ENCODE measurements at regions not wholly inside any gene's neighbourhood (a gene's known extent, or its start where the extent isn't known, plus 50 kb on each side); places are given as distances from the start of the nearest gene placed in this dataset.

GRCh38 chr4:104262678-104263077 lies 232.0 kb downstream of the CXXC4 start:
- no peak overlapping the region for H3K27ac ChIP-seq (ENCODE audit: low read depth in 1 of 2, low read length in 2 of 2)
- CTCF ChIA-PET, result no interaction called here

GRCh38 chr4:104248726-104249125 lies 246.0 kb downstream of the CXXC4 start:
- no peak for TF ChIP-seq CTCF (IDR thresholded peaks at IDR 0.05)
- CTCF ChIA-PET, result no interaction called here

More at GRCh38 chr4:104262678-104263077, 232.0 kb downstream of the CXXC4 start:
- Histone ChIP-seq H3K4me1 (ENCODE audit: insufficient read depth, low read length) (no peaks in the 10 kb centered on the region), H3K4me3 (ENCODE audit: low read length) (no peak overlapping the region), H3K36me3 (ENCODE audit: insufficient read depth, low read length) (no peaks in the 10 kb centered on the region), H3K27me3 (ENCODE audit: control insufficient read depth in 1 of 2, insufficient read depth in 2 of 2, low read length in 2 of 2) (no peaks in the 10 kb centered on the region), H3K9me3 (ENCODE audit: control insufficient read depth in 1 of 2, insufficient read depth in 1 of 2, low read length in 2 of 2) (no peaks in the 10 kb centered on the region)
- no peak for ATAC-seq (ENCODE audit: poor library complexity)
- no peaks in the 10 kb centered on the region for H3K4me1 Mint-ChIP-seq (ENCODE audit: low read depth)
- H3K4me3 Mint-ChIP-seq, result no peak overlapping the region
- intact Hi-C loops (cut with DNase I, micrococcal nuclease), result no loop called here
- POLR2A ChIA-PET, result no interaction called here
- H3K27ac Mint-ChIP-seq, result no peak overlapping the region
- peaks cover 12% of the 10 kb centered on the region for H3K9me3 Mint-ChIP-seq
- no peaks in the 10 kb centered on the region for H3K27me3 Mint-ChIP-seq
- no peak for TF ChIP-seq CTCF (IDR thresholded peaks at IDR 0.05)
- DNase-seq, result no peak
- no peaks in the 10 kb centered on the region for H3K36me3 Mint-ChIP-seq (ENCODE audit: low read depth)

GRCh38 chr4:104235967-104236366 lies 258.7 kb downstream of the CXXC4 start:
- Mint-ChIP-seq H3K4me3 (no peak overlapping the region), H3K9me3 (peaks cover 10% of the 10 kb centered on the region), H3K36me3 (ENCODE audit: low read depth) (no peaks in the 10 kb centered on the region), H3K27ac (no peak overlapping the region), H3K4me1 (ENCODE audit: low read depth) (no peaks in the 10 kb centered on the region), H3K27me3 (no peaks in the 10 kb centered on the region)
- H3K36me3 ChIP-seq (ENCODE audit: insufficient read depth, low read length), result no peaks in the 10 kb centered on the region
- no peak overlapping the region for H3K27ac ChIP-seq (ENCODE audit: low read depth in 1 of 2, low read length in 2 of 2)
- CTCF ChIA-PET, result no interaction called here
- no peaks in the 10 kb centered on the region for H3K4me1 ChIP-seq (ENCODE audit: insufficient read depth, low read length)
- H3K4me3 ChIP-seq (ENCODE audit: low read length), result no peak overlapping the region
- ATAC-seq (ENCODE audit: poor library complexity) (no peak), DNase-seq (no peak)
- POLR2A ChIA-PET, result no interaction called here
- no peak for TF ChIP-seq CTCF (IDR thresholded peaks at IDR 0.05)
- H3K27me3 ChIP-seq (ENCODE audit: control insufficient read depth in 1 of 2, insufficient read depth in 2 of 2, low read length in 2 of 2), result no peaks in the 10 kb centered on the region
- no peaks in the 10 kb centered on the region for H3K9me3 ChIP-seq (ENCODE audit: control insufficient read depth in 1 of 2, insufficient read depth in 1 of 2, low read length in 2 of 2)
- intact Hi-C loops (cut with DNase I, micrococcal nuclease), result no loop called here

More at GRCh38 chr4:104248726-104249125, 246.0 kb downstream of the CXXC4 start:
- H3K9me3 Mint-ChIP-seq, result peaks cover 14% of the 10 kb centered on the region
- no peak overlapping the region for H3K27ac Mint-ChIP-seq
- H3K27me3 Mint-ChIP-seq, result no peaks in the 10 kb centered on the region
- Histone ChIP-seq H3K9me3 (ENCODE audit: control insufficient read depth in 1 of 2, insufficient read depth in 1 of 2, low read length in 2 of 2) (peaks cover 0 to 9% of the 10 kb centered on the region in 2 experiments), H3K4me3 (ENCODE audit: low read length) (no peak overlapping the region), H3K27me3 (ENCODE audit: control insufficient read depth in 1 of 2, insufficient read depth in 2 of 2, low read length in 2 of 2) (no peaks in the 10 kb centered on the region), H3K4me1 (ENCODE audit: insufficient read depth, low read length) (no peaks in the 10 kb centered on the region), H3K36me3 (ENCODE audit: insufficient read depth, low read length) (no peaks in the 10 kb centered on the region), H3K27ac (ENCODE audit: low read depth in 1 of 2, low read length in 2 of 2) (no peak overlapping the region)
- H3K4me3 Mint-ChIP-seq, result no peak overlapping the region
- ATAC-seq (ENCODE audit: poor library complexity) (no peak), DNase-seq (no peak)
- H3K4me1 Mint-ChIP-seq (ENCODE audit: low read depth), result no peaks in the 10 kb centered on the region
- POLR2A ChIA-PET, result no interaction called here
- no peaks in the 10 kb centered on the region for H3K36me3 Mint-ChIP-seq (ENCODE audit: low read depth)
- intact Hi-C loops (cut with DNase I, micrococcal nuclease), result no loop called here

Measured in CD4-positive, alpha-beta T cell (primary cell).